ENCODE measurements at regions not wholly inside any gene's neighbourhood (a gene's known extent, or its start where the extent isn't known, plus 50 kb on each side); places are given as distances from the start of the nearest gene placed in this dataset.

- H2AFZ ChIP-seq (ENCODE audit: low read length), result no peak overlapping the region
- no CpG with 5 or more reads among the region's 5 CpGs for WGBS (ENCODE audit: extremely low coverage, insufficient read length, low lambda C conversion rate)
Measured at GRCh38 chr6:18058429-18058828, 64.0 kb downstream of the NHLRC1 start.

More at GRCh38 chr6:18058429-18058828, 64.0 kb downstream of the NHLRC1 start:
- Histone ChIP-seq H3K4me1 (ENCODE audit: insufficient read depth, low read length) (no peaks in the 10 kb centered on the region; the same call in 1 of the 2 replicates), H2AK5ac (ENCODE audit: insufficient read length, low read length) (no peak overlapping the region), H4K91ac (ENCODE audit: insufficient read length, low read depth, low read length) (no peak overlapping the region), H3T11ph (ENCODE audit: low read length) (no peak overlapping the region), H3K9ac (ENCODE audit: extremely low read depth, insufficient read length, low read length) (no peak overlapping the region), H2BK5ac (ENCODE audit: insufficient read length, low read length) (no peak overlapping the region), H2BK120ac (ENCODE audit: low read depth, low read length, poor library complexity, severe bottlenecking) (no peak overlapping the region), H2BK20ac (ENCODE audit: low read depth, low read length, poor library complexity, severe bottlenecking) (no peak overlapping the region), H3K14ac (ENCODE audit: insufficient read depth, low read length) (no peak overlapping the region), H3K18ac (ENCODE audit: insufficient read length, low read depth, low read length) (no peak overlapping the region), H3K4me2 (ENCODE audit: insufficient read depth, insufficient read length, low read length) (no peak overlapping the region), H2BK15ac (ENCODE audit: low read depth, low read length) (no peak overlapping the region), H3K27me3 (ENCODE audit: insufficient read depth, low read length) (no peaks in the 10 kb centered on the region), H4K20me1 (ENCODE audit: control insufficient read depth, insufficient read depth, insufficient read length) (no peaks in the 10 kb centered on the region), H3K4ac (ENCODE audit: low read depth, low read length) (no peak overlapping the region), H3K23ac (ENCODE audit: insufficient read length, low read depth, low read length) (no peak overlapping the region), H3K27ac (ENCODE audit: insufficient read length, low read depth, low read length) (no peak overlapping the region), H3K79me2 (ENCODE audit: insufficient read depth, low read length) (no peaks in the 10 kb centered on the region), H3K9me3 (ENCODE audit: control insufficient read depth, low read depth, low read length) (no peaks in the 10 kb centered on the region), H4K8ac (replicated peaks; ENCODE audit: insufficient read length, low read depth, low read length) (no peak overlapping the region), H4K5ac (ENCODE audit: insufficient read length, low read depth, low read length) (no peak overlapping the region), H2BK12ac (ENCODE audit: insufficient read length, low read depth, low read length) (no peak overlapping the region), H3K56ac (ENCODE audit: insufficient read length, low read depth, low read length) (no peak overlapping the region), H3K23me2 (ENCODE audit: insufficient read length, low read depth, low read length, poor library complexity, severe bottlenecking) (no peaks in the 10 kb centered on the region), H3K79me1 (ENCODE audit: insufficient read depth, low read depth, low read length, poor library complexity, severe bottlenecking) (no peaks in the 10 kb centered on the region)
- Mint-ChIP-seq H3K27me3 (ENCODE audit: low read depth) (no peaks in the 10 kb centered on the region), H3K27ac (no peak overlapping the region), H3K9me3 (peaks cover 6 to 8% of the 10 kb centered on the region in 2 experiments), H3K4me3 (no peak overlapping the region), H3K4me1 (peaks cover 6 to 11% of the 10 kb centered on the region in 2 experiments), H3K36me3 (ENCODE audit: insufficient read depth in 1 of 3, low read depth in 3 of 3) (peaks cover 2 to 6% (median 3%) of the 10 kb centered on the region in 3 experiments; a peak in 4 of 7 replicates)
- DNase-seq, result no peak
- TF ChIP-seq CTCF (conservative IDR thresholded peaks at IDR 0.05), result no peak
